Myocyte (in vitro differentiated cells): ENCODE measurements at regions not wholly inside any gene's neighbourhood (a gene's known extent, or its start where the extent isn't known, plus 50 kb on each side); places are given as distances from the start of the nearest gene placed in this dataset.
A peak's percentile ranks its signal among the peaks of the same experiment; 100 is the strongest.
"Not testable (repeated sequence)": the region's sequence is repeated elsewhere in the genome, so short reads cannot be mapped to it uniquely, and the experiment has no call there.

Experiments
- DNase-seq: peaks from one replicate; pipeline ENCODE4 v3.0.0-alpha.2; 2012; ENCODE audit warnings: low read depth

GRCh38 chr4:133355633-133356032 lies 206.5 kb downstream of the PCDH10 start:
- no peak for DNase-seq

- peak; percentile 1 for DNase-seq
Measured at GRCh38 chr4:133347409-133347808, 198.3 kb downstream of the PCDH10 start.

- DNase-seq = no peak
Measured at GRCh38 chr4:133324491-133324890, 175.4 kb downstream of the PCDH10 start.

GRCh38 chr4:133323670-133324069 lies 174.6 kb downstream of the PCDH10 start:
- DNase-seq = no peak

- peak; percentile 52 for DNase-seq
Measured at GRCh38 chr4:133320576-133321170, 171.6 kb downstream of the PCDH10 start.

- DNase-seq = peak; percentile 25
Measured at GRCh38 chr4:133316909-133317308, 167.8 kb downstream of the PCDH10 start.

GRCh38 chr4:133314991-133315390 lies 165.9 kb downstream of the PCDH10 start:
- DNase-seq = no peak

GRCh38 chr4:133287396-133287795 lies 138.3 kb downstream of the PCDH10 start:
- no peak for DNase-seq

GRCh38 chr4:133278591-133278990 lies 129.5 kb downstream of the PCDH10 start:
- no peak for DNase-seq

- DNase-seq = not testable (repeated sequence)
Measured at GRCh38 chr4:133277940-133278339, 128.8 kb downstream of the PCDH10 start.

GRCh38 chr4:133275246-133275645 lies 126.2 kb downstream of the PCDH10 start:
- DNase-seq = no peak

- DNase-seq = no peak
Measured at GRCh38 chr4:133273401-133273800, 124.3 kb downstream of the PCDH10 start.

GRCh38 chr4:133270021-133270570 lies 121.0 kb downstream of the PCDH10 start:
- DNase-seq = no peak

GRCh38 chr4:133268205-133268604 lies 119.1 kb downstream of the PCDH10 start:
- no peak for DNase-seq

GRCh38 chr4:133267506-133267905 lies 118.4 kb downstream of the PCDH10 start:
- DNase-seq = not testable (repeated sequence)

- not testable (repeated sequence) for DNase-seq
Measured at GRCh38 chr4:133266966-133267365, 117.9 kb downstream of the PCDH10 start.

GRCh38 chr4:133264251-133264650 lies 115.2 kb downstream of the PCDH10 start:
- not testable (repeated sequence) for DNase-seq

- no peak for DNase-seq
Measured at GRCh38 chr4:133263104-133263503, 114.0 kb downstream of the PCDH10 start.

GRCh38 chr4:133247861-133248260 lies 98.8 kb downstream of the PCDH10 start:
- DNase-seq = no peak

- DNase-seq = no peak
Measured at GRCh38 chr4:133245226-133245625, 96.1 kb downstream of the PCDH10 start.
